ENCODE measurements at regions not wholly inside any gene's neighbourhood (a gene's known extent, or its start where the extent isn't known, plus 50 kb on each side); places are given as distances from the start of the nearest gene placed in this dataset.

DNA sequence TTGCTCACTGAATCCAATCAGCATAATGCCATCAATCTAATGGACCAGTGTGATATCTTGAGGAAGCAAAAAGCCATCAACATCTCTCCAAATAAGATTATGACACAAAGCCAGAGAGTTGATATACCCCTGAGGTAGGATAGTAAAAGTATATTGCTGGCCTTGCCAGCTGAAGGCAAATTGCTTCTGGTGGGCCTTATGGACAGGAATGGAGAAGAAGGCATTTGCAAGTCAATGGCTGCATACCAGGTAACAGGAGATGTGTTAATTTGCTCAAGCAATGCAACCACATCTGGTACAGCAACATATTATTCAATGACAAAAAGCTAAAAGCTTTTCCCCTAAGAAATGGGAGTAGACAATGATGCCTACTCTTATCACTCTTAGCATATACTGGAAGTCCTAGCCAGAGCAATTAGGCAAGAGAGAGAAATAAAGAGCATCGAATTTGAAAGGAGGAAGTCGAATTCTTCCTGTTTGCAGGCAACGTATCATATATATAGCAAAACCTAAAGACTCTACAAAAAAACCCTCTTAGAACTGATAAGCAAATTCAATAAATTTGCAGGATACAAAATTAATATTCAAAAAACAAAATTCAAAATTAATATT lies 216.1 kb upstream of the RASA1 start:
- intact Hi-C loops (cut with micrococcal nuclease) = no loop called here
- DNase-seq = peak in 1 of 3 donors; percentile 8
- Histone ChIP-seq H3K79me2 (ENCODE audit: insufficient read depth, low read length) (no peaks in the 10 kb centered on the region), H2AFZ (ENCODE audit: insufficient read depth, low read depth, low read length, poor library complexity, severe bottlenecking) (no peak overlapping the region), H3K36me3 (replicated peaks in 1 of 2; ENCODE audit: control insufficient read depth in 1 of 2, insufficient read depth in 2 of 2, low read length in 2 of 2) (no peaks in the 10 kb centered on the region), H3K4me3 (replicated peaks in 1 of 3; ENCODE audit: low read depth in 2 of 3, low read length in 3 of 3) (no peak overlapping the region), H3K4me1 (ENCODE audit: control insufficient read depth in 1 of 2, insufficient read depth in 2 of 2, low read length in 2 of 2) (peaks cover 2 to 14% of the 10 kb centered on the region in 2 donors), H4K20me1 (ENCODE audit: insufficient read depth, low read length) (no peaks in the 10 kb centered on the region), H3K9me3 (replicated peaks in 1 of 2; ENCODE audit: control insufficient read depth in 1 of 2, insufficient read depth in 1 of 2, low read length in 2 of 2) (peaks cover 23 to 27% of the 10 kb centered on the region in 2 donors), H3K27me3 (ENCODE audit: control insufficient read depth in 2 of 2, insufficient read depth in 2 of 2, low read length in 2 of 2) (no peaks in the 10 kb centered on the region), H3K27ac (ENCODE audit: low read depth in 1 of 2, low read length in 2 of 2) (no peak overlapping the region), H3K4me2 (replicated peaks; ENCODE audit: extremely low read depth, low read length, poor library complexity, severe bottlenecking) (no peak overlapping the region), H3K9ac (ENCODE audit: insufficient read depth, low read length, poor library complexity, severe bottlenecking) (no peak overlapping the region)
- Mint-ChIP-seq H3K9me3 (peaks cover 14 to 37% (median 33%) of the 10 kb centered on the region in 7 donors), H3K36me3 (no peaks in the 10 kb centered on the region), H3K4me3 (no peak overlapping the region), H3K4me1 (peaks cover 24% of the 10 kb centered on the region), H3K27me3 (ENCODE audit: low read depth in 3 of 3) (no peaks in the 10 kb centered on the region), H3K27ac (no peak overlapping the region)
- TF ChIP-seq, protein P1, sequence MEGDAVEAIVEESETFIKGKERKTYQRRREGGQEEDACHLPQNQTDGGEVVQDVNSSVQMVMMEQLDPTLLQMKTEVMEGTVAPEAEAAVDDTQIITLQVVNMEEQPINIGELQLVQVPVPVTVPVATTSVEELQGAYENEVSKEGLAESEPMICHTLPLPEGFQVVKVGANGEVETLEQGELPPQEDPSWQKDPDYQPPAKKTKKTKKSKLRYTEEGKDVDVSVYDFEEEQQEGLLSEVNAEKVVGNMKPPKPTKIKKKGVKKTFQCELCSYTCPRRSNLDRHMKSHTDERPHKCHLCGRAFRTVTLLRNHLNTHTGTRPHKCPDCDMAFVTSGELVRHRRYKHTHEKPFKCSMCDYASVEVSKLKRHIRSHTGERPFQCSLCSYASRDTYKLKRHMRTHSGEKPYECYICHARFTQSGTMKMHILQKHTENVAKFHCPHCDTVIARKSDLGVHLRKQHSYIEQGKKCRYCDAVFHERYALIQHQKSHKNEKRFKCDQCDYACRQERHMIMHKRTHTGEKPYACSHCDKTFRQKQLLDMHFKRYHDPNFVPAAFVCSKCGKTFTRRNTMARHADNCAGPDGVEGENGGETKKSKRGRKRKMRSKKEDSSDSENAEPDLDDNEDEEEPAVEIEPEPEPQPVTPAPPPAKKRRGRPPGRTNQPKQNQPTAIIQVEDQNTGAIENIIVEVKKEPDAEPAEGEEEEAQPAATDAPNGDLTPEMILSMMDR (IDR thresholded peaks at IDR 0.05) = no peak
- WGBS (ENCODE audit: insufficient coverage) = no CpG with 5 or more reads among the region's 3 CpGs

DNA sequence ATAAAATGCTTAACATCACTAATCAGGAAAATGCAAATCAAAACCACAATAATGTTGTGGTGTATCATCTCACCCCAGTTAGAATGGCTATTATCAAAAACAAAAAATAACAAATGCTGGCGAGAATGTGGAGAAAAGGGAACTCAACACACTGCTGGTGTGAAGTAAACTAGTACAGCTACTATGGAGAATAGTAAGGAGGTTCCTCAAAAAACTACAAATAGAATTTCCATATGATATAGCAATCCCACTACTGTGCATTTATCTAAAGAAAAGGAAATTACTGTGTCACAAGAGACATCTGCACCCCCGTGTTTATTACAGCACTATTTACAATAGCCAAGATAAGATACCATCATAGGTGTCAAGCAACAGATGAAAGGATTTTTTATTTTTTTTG lies 214.5 kb upstream of the RASA1 start:
- Histone ChIP-seq H3K9ac (ENCODE audit: insufficient read depth, low read length, poor library complexity, severe bottlenecking) (no peak overlapping the region), H3K36me3 (replicated peaks in 1 of 2; ENCODE audit: control insufficient read depth in 1 of 2, insufficient read depth in 2 of 2, low read length in 2 of 2) (no peaks in the 10 kb centered on the region), H3K4me3 (replicated peaks in 1 of 3; ENCODE audit: low read depth in 2 of 3, low read length in 3 of 3) (no peak overlapping the region), H3K9me3 (replicated peaks in 1 of 2; ENCODE audit: control insufficient read depth in 1 of 2, insufficient read depth in 1 of 2, low read length in 2 of 2) (peaks cover 23 to 24% of the 10 kb centered on the region in 2 donors), H3K79me2 (ENCODE audit: insufficient read depth, low read length) (no peaks in the 10 kb centered on the region), H3K4me1 (ENCODE audit: control insufficient read depth in 1 of 2, insufficient read depth in 2 of 2, low read length in 2 of 2) (peaks cover 2 to 14% of the 10 kb centered on the region in 2 donors), H3K27ac (ENCODE audit: low read depth in 1 of 2, low read length in 2 of 2) (no peak overlapping the region), H4K20me1 (ENCODE audit: insufficient read depth, low read length) (no peaks in the 10 kb centered on the region), H3K27me3 (ENCODE audit: control insufficient read depth in 2 of 2, insufficient read depth in 2 of 2, low read length in 2 of 2) (no peaks in the 10 kb centered on the region), H3K4me2 (replicated peaks; ENCODE audit: extremely low read depth, low read length, poor library complexity, severe bottlenecking) (no peak overlapping the region), H2AFZ (ENCODE audit: insufficient read depth, low read depth, low read length, poor library complexity, severe bottlenecking) (no peak overlapping the region)
- TF ChIP-seq, protein P1 (IDR thresholded peaks at IDR 0.05) = no peak
- Mint-ChIP-seq H3K27ac (peak overlapping the region in 2 of 7 donors; percentile 1 to 28), H3K4me3 (no peak overlapping the region), H3K27me3 (ENCODE audit: low read depth in 3 of 3) (no peaks in the 10 kb centered on the region), H3K4me1 (peaks cover 24% of the 10 kb centered on the region), H3K36me3 (no peaks in the 10 kb centered on the region), H3K9me3 (peaks cover 14 to 39% (median 31%) of the 10 kb centered on the region in 7 donors)
- intact Hi-C loops (cut with micrococcal nuclease) = no loop called here
- no CpG with 5 or more reads among the region's 2 CpGs for WGBS (ENCODE audit: insufficient coverage)
- DNase-seq = peak in 1 of 3 donors; percentile 12

Data from CD14-positive monocyte (primary cell).